Neural crest cell (in vitro differentiated cells): ENCODE measurements at regions not wholly inside any gene's neighbourhood (a gene's known extent, or its start where the extent isn't known, plus 50 kb on each side); places are given as distances from the start of the nearest gene placed in this dataset.
A peak's percentile ranks its signal among the peaks of the same experiment; 100 is the strongest.

Source experiments
- DNase-seq: peaks from one replicate; pipeline ENCODE4 v3.0.0; 2021; ENCODE audit warnings: low read depth, mixed read lengths, low spot score
- H3K27ac Mint-ChIP-seq: one replicate; pipeline ENCODE4 v1.8.0; 2021; ENCODE audit warnings: mild to moderate bottlenecking, mixed read lengths; ENCODE audit not compliant: unreplicated experiment
- H3K27me3 Mint-ChIP-seq: 2 replicates; pipeline ENCODE4 v1.8.0; 2021; ENCODE audit warnings: low read depth, mild to moderate bottlenecking, mixed read lengths
- H3K36me3 Mint-ChIP-seq: 2 replicates; pipeline ENCODE4 v1.8.0; 2021; ENCODE audit warnings: low read depth, mild to moderate bottlenecking, mixed read lengths
- H3K4me1 Mint-ChIP-seq: 2 replicates; pipeline ENCODE4 v1.8.0; 2021; ENCODE audit warnings: mixed read lengths
- H3K4me3 Mint-ChIP-seq: one replicate; pipeline ENCODE4 v1.8.0; 2021; ENCODE audit warnings: mild to moderate bottlenecking, mixed read lengths
- H3K9me3 Mint-ChIP-seq: 2 replicates; pipeline ENCODE4 v1.8.0; 2021; ENCODE audit warnings: mixed read lengths
- CTCF ChIP-seq: fragments of 200-600 bp; sonication (generic); conservative IDR thresholded peaks from 2 replicates; pipeline ENCODE4 v1.5.0; 2021; ENCODE audit warnings: antibody characterized with exemption, mild to moderate bottlenecking

DNA sequence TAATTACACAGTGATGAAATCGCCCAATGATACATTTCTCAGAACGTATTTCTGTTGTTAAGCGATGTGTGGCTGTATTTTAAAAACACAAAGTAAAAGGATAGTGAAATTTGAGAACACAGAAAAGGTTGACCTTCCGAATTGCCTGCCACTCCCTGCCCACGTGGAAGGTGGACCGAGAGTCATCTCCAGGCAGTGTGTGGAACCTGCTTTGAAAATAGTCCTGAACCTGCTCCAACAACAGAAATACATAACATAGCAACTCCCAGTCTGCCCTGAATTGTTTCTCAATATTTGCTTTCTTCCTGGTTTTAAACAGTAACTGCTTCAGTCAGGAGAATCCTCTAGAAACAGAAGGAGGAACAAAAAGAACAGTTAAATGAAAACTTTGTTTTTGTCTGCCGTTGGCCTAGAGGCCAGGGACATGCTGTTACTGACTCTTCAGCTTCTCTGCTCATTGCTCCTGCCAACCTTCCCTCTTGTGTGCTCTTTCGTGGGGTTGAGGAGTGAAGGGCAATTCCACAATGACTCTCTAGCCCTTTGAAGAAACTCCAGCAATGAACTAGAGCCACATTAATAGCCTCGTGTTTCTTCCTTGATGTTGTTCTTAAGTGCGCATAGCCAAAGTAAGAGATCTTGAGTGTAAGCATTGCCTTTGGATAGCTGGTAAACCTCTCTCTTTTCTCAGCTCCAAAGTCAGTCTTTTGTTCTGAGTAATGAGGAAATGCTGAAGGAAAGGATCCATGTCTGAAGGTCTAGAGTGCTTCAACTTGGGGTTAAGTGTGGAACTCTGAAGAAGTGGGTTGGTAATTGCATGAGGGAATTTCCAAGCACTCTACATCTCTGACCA, 452.5 kb upstream of the CCL2 start:
- Mint-ChIP-seq H3K9me3 (no peaks in the 10 kb centered on the region), H3K4me3 (no peak overlapping the region), H3K36me3 (no peaks in the 10 kb centered on the region), H3K27ac (peak overlapping the region; percentile 7), H3K4me1 (no peaks in the 10 kb centered on the region), H3K27me3 (peaks cover 52% of the 10 kb centered on the region)
- no peak for DNase-seq
- no peak for TF ChIP-seq CTCF

- no peak for TF ChIP-seq CTCF
- H3K4me1 Mint-ChIP-seq = no peaks in the 10 kb centered on the region
These were observed 451.8 kb upstream of the CCL2 start for GRCh38 chr17:33803199-33803685.

DNA sequence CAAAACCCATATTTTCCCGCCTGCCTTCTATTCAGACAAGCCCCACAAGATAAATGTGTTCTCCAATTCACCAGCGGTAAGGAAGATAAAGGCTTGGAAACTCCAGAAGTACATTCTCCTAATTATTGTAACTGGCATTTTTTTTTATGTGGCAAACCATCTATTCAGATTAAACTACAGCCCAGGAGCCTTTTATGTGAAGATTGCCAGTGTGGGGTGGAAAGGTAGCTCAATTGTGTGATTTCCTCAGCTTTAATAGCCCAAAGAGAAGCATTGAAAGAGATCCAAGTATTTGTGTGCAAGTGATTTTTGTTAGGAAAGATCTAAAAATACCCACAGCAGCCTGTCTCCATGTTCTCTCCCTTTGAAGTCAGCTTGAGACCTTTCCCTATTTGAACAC, 451.4 kb upstream of the CCL2 start:
- no peaks in the 10 kb centered on the region for H3K36me3 Mint-ChIP-seq

More at GRCh38 chr17:33803199-33803685, 451.8 kb upstream of the CCL2 start:
- DNase-seq = no peak
- Mint-ChIP-seq H3K4me3 (no peak overlapping the region), H3K36me3 (no peaks in the 10 kb centered on the region), H3K27ac (no peak overlapping the region), H3K9me3 (no peaks in the 10 kb centered on the region), H3K27me3 (peaks cover 48% of the 10 kb centered on the region)

DNA sequence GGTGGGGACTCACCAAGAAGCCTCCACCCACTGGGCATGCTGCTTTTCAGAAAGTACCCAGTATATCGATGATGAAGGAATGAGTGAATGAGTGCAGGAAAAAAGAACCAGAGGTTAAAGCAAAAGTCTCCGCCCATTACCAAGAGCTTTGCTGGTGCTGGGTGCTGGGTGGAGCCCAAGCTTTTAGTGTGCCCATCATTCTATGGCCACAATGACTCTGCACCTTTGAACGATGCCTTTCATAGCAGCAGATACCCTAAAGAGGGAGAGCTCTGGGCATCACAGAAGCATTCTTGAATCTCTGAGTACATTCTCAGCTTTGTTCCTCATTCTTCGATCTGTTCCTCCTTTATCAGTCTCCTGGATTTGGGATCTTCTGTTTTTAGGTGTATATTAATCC, 450.7 kb upstream of the CCL2 start:
- H3K4me1 Mint-ChIP-seq = no peaks in the 10 kb centered on the region
- no peaks in the 10 kb centered on the region for H3K36me3 Mint-ChIP-seq
- no peak overlapping the region for H3K4me3 Mint-ChIP-seq
- H3K27me3 Mint-ChIP-seq = peaks cover 44% of the 10 kb centered on the region
- DNase-seq = no peak
- no peaks in the 10 kb centered on the region for H3K9me3 Mint-ChIP-seq
- no peak overlapping the region for H3K27ac Mint-ChIP-seq
- TF ChIP-seq CTCF = no peak

More for the DNA sequence above, 451.4 kb upstream of the CCL2 start:
- H3K4me1 Mint-ChIP-seq = no peaks in the 10 kb centered on the region
- peaks cover 47% of the 10 kb centered on the region for H3K27me3 Mint-ChIP-seq
- DNase-seq = no peak
- no peak overlapping the region for H3K27ac Mint-ChIP-seq
- no peak for TF ChIP-seq CTCF
- no peaks in the 10 kb centered on the region for H3K9me3 Mint-ChIP-seq
- no peak overlapping the region for H3K4me3 Mint-ChIP-seq

DNA sequence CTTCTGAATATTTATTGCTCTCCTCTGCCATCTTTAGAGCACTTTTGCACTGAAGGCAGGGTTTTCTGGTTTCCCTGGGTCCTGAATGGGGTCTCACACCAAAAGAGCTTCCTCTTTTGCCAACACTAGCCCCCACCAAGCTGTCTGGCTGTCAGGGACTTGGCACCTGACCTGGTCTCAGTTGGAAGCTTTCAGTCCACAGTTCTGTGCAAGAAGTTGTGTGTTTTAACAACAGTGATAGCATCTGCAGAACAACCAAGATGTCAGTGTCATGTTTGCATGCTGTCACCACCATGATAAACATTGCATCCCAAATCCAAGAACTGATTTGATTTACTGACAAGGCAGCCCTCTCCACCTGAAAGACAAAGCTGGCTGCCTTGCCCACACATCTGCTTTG, 448.5 kb upstream of the CCL2 start:
- peaks cover 37% of the 10 kb centered on the region for H3K27me3 Mint-ChIP-seq
- no peak for TF ChIP-seq CTCF

More for the DNA sequence above, 448.5 kb upstream of the CCL2 start:
- no peak for DNase-seq
- no peaks in the 10 kb centered on the region for H3K9me3 Mint-ChIP-seq
- no peak overlapping the region for H3K4me3 Mint-ChIP-seq
- no peaks in the 10 kb centered on the region for H3K36me3 Mint-ChIP-seq
- H3K4me1 Mint-ChIP-seq = no peaks in the 10 kb centered on the region
- H3K27ac Mint-ChIP-seq = no peak overlapping the region
